ENCODE measurements at regions not wholly inside any gene's neighbourhood (a gene's known extent, or its start where the extent isn't known, plus 50 kb on each side); places are given as distances from the start of the nearest gene placed in this dataset.

DNA sequence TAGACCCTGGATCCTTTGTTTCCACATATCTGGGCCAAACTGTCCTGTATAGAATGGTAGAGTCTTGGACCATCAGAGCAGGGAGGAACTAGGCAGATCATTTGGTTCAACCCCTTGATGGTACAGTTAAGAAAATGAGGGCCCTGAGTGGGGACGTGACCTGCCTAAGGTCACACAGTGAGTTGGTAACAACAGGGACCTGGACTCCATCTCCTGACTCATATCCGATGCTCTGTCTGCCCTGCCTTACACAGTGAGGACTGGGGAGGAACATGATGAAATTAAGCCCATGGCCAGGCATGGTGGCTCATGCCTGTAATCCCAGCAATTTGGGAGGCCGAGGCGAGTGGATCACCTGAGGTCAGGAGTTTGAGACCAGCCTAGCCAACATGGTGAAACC is 440.2 kb downstream of the PTPRU start:
- Histone ChIP-seq H3K4me1 (ENCODE audit: control insufficient read depth in 4 of 4, insufficient read depth in 4 of 4, low read length in 3 of 4) (no peaks in the 10 kb centered on the region), H3K4me3 (ENCODE audit: low read depth in 1 of 3, low read length in 3 of 3) (no peak overlapping the region), H3K9ac (ENCODE audit: low read depth in 1 of 2, low read length in 2 of 2) (no peak overlapping the region), H3K36me3 (ENCODE audit: control insufficient read depth in 4 of 4, insufficient read depth in 3 of 4, low read depth in 1 of 4, low read length in 3 of 4) (no peaks in the 10 kb centered on the region), H3K27ac (ENCODE audit: low read depth in 1 of 2, low read length in 2 of 2) (no peak overlapping the region), H3K27me3 (ENCODE audit: control insufficient read depth in 4 of 4, insufficient read depth in 4 of 4, low read length in 3 of 4) (no peaks in the 10 kb centered on the region), H3K9me3 (ENCODE audit: control insufficient read depth in 4 of 4, low read length in 3 of 4) (no peaks in the 10 kb centered on the region)
- 79% methylated on average over 4 of the region's 4 CpGs for WGBS
- TF ChIP-seq JUND (IDR thresholded peaks at IDR 0.05) (no peak), FOXA2 (IDR thresholded peaks at IDR 0.05) (no peak), NR2F2 (IDR thresholded peaks at IDR 0.05) (no peak), HNF4G (IDR thresholded peaks at IDR 0.05) (no peak), RAD21 (IDR thresholded peaks at IDR 0.05) (no peak), SP1 (IDR thresholded peaks at IDR 0.05) (no peak), HNF4A (conservative IDR thresholded peaks at IDR 0.05) (no peak), MAX (IDR thresholded peaks at IDR 0.05) (no peak), TAF1 (conservative IDR thresholded peaks at IDR 0.05) (no peak)
- TF ChIP-seq, protein P1, sequence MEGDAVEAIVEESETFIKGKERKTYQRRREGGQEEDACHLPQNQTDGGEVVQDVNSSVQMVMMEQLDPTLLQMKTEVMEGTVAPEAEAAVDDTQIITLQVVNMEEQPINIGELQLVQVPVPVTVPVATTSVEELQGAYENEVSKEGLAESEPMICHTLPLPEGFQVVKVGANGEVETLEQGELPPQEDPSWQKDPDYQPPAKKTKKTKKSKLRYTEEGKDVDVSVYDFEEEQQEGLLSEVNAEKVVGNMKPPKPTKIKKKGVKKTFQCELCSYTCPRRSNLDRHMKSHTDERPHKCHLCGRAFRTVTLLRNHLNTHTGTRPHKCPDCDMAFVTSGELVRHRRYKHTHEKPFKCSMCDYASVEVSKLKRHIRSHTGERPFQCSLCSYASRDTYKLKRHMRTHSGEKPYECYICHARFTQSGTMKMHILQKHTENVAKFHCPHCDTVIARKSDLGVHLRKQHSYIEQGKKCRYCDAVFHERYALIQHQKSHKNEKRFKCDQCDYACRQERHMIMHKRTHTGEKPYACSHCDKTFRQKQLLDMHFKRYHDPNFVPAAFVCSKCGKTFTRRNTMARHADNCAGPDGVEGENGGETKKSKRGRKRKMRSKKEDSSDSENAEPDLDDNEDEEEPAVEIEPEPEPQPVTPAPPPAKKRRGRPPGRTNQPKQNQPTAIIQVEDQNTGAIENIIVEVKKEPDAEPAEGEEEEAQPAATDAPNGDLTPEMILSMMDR (IDR thresholded peaks at IDR 0.05; ENCODE audit: low read depth, low read length, missing input control) = no peak
- TF ChIP-seq, protein P2, sequence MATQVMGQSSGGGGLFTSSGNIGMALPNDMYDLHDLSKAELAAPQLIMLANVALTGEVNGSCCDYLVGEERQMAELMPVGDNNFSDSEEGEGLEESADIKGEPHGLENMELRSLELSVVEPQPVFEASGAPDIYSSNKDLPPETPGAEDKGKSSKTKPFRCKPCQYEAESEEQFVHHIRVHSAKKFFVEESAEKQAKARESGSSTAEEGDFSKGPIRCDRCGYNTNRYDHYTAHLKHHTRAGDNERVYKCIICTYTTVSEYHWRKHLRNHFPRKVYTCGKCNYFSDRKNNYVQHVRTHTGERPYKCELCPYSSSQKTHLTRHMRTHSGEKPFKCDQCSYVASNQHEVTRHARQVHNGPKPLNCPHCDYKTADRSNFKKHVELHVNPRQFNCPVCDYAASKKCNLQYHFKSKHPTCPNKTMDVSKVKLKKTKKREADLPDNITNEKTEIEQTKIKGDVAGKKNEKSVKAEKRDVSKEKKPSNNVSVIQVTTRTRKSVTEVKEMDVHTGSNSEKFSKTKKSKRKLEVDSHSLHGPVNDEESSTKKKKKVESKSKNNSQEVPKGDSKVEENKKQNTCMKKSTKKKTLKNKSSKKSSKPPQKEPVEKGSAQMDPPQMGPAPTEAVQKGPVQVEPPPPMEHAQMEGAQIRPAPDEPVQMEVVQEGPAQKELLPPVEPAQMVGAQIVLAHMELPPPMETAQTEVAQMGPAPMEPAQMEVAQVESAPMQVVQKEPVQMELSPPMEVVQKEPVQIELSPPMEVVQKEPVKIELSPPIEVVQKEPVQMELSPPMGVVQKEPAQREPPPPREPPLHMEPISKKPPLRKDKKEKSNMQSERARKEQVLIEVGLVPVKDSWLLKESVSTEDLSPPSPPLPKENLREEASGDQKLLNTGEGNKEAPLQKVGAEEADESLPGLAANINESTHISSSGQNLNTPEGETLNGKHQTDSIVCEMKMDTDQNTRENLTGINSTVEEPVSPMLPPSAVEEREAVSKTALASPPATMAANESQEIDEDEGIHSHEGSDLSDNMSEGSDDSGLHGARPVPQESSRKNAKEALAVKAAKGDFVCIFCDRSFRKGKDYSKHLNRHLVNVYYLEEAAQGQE (IDR thresholded peaks at IDR 0.05) = no peak
- TF ChIP-seq, protein P3, sequence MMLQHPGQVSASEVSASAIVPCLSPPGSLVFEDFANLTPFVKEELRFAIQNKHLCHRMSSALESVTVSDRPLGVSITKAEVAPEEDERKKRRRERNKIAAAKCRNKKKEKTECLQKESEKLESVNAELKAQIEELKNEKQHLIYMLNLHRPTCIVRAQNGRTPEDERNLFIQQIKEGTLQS (IDR thresholded peaks at IDR 0.05) = no peak
- peak; percentile 9 for DNase-seq (ENCODE audit: low spot score)

DNA sequence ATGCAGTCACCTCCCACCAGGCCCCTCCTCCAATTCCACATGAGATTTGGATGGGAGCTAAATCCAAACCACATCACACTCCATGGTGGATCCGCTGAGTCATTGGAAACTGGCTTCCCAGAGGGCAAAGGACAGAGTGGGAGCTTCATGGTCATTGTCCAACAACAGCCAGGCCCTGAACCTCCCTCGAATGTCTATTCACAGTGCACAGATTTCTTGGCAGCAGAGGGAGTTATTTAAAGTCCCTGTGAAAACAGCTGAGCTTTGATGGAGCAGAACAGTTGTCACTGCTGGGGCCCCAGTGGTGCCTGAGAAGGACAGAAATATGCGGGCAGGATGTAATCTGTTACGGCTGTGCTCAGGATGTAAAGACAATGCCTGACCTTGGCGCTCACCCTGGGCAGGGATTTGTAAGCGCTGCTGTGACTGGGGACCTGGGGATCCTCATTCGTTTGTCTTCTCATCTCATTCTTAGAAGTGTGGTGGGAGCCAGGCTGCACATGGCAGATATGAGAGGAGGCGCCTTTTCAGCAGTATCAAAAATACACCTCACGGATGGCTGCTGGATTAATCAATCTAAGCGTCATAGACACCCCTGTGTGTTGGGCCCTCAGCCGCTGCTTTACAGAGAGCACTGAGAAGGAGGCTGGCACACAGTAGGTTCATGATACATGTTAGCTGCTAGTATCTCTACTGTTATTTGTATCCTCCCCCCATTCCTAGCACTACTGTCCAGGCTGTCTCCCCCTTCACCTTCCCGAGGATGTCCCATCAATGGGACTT is 439.4 kb downstream of the PTPRU start:
- TF ChIP-seq RAD21 (IDR thresholded peaks at IDR 0.05) = no peak
- no peak for TF ChIP-seq SP1 (IDR thresholded peaks at IDR 0.05)
- TF ChIP-seq RXRA (IDR thresholded peaks at IDR 0.05) = no peak
- no peak for TF ChIP-seq YY1 (IDR thresholded peaks at IDR 0.05)
- TF ChIP-seq EGR1 (IDR thresholded peaks at IDR 0.05; ENCODE audit: low read depth in 2 of 2) = no peak
- no peak for TF ChIP-seq FOXA2 (IDR thresholded peaks at IDR 0.05)
- TF ChIP-seq, protein P1 (IDR thresholded peaks at IDR 0.05; ENCODE audit: low read depth, low read length, missing input control) = no peak
- TF ChIP-seq ZBTB33 (IDR thresholded peaks at IDR 0.05) = no peak
- TF ChIP-seq JUND (IDR thresholded peaks at IDR 0.05) = no peak
- no peak for TF ChIP-seq GABPA (IDR thresholded peaks at IDR 0.05 in 1 of 2, conservative IDR thresholded peaks at IDR 0.05 in 1 of 2)
- no peak for TF ChIP-seq HNF4A (conservative IDR thresholded peaks at IDR 0.05)
- TF ChIP-seq FOXA1 (IDR thresholded peaks at IDR 0.05) = no peak
- no peak for TF ChIP-seq MAX (IDR thresholded peaks at IDR 0.05)
- TF ChIP-seq HNF4G (IDR thresholded peaks at IDR 0.05) = no peak
- TF ChIP-seq, protein P3 (IDR thresholded peaks at IDR 0.05) = no peak
- TF ChIP-seq NR2F2 (IDR thresholded peaks at IDR 0.05) = no peak
- Histone ChIP-seq H3K9me3 (ENCODE audit: control insufficient read depth in 4 of 4, low read length in 3 of 4) (no peaks in the 10 kb centered on the region), H3K9ac (ENCODE audit: low read depth in 1 of 2, low read length in 2 of 2) (no peak overlapping the region), H3K4me1 (ENCODE audit: control insufficient read depth in 4 of 4, insufficient read depth in 4 of 4, low read length in 3 of 4) (no peaks in the 10 kb centered on the region), H3K27ac (ENCODE audit: low read depth in 1 of 2, low read length in 2 of 2) (no peak overlapping the region), H3K36me3 (ENCODE audit: control insufficient read depth in 4 of 4, insufficient read depth in 3 of 4, low read depth in 1 of 4, low read length in 3 of 4) (no peaks in the 10 kb centered on the region), H3K27me3 (ENCODE audit: control insufficient read depth in 4 of 4, insufficient read depth in 4 of 4, low read length in 3 of 4) (no peaks in the 10 kb centered on the region), H3K4me3 (ENCODE audit: low read depth in 1 of 3, low read length in 3 of 3) (no peak overlapping the region)
- DNase-seq (ENCODE audit: low spot score) = peak; percentile 28
- 72% methylated on average over 12 of the region's 12 CpGs for WGBS
